Right lobe of liver (tissue), 6 donors: ENCODE measurements at regions not wholly inside any gene's neighbourhood (a gene's known extent, or its start where the extent isn't known, plus 50 kb on each side); places are given as distances from the start of the nearest gene placed in this dataset.

Source experiments
- ATAC-seq, 4 donors: fragments of 200-7000 bp; cut with Tn5 transposase; one replicate each; pipeline ENCODE4 v1.9.1; 2020; ENCODE audit warnings: mild to moderate bottlenecking in 4 of 4, moderate library complexity in 4 of 4
- DNase-seq, 3 donors: peaks; one replicate each; pipeline ENCODE4 v3.0.0-alpha.2; 2020
- H3K27ac ChIP-seq, 3 donors: fragments of 200-600 bp; one replicate each; pipeline ENCODE4 v1.8.0; 2022
- H3K27me3 ChIP-seq, 2 donors: fragments of 200-600 bp; one replicate each; pipeline ENCODE4 v1.8.0; 2022
- H3K36me3 ChIP-seq, 4 donors: fragments of 200-600 bp; sonication (generic) in 1 of 4; one replicate each; pipeline versions ENCODE4 v1.5.1 to v1.8.0; 2017 to 2022; ENCODE audit warnings: control low read depth in 1 of 4
- H3K4me1 ChIP-seq, 4 donors: fragments of 200-600 bp; sonication (generic) in 1 of 4; one replicate each; pipeline versions ENCODE4 v1.5.1 to v1.8.0; 2017 to 2022; ENCODE audit warnings: control low read depth in 1 of 4
- H3K4me3 ChIP-seq, 3 donors: fragments of 200-600 bp; one replicate each; pipeline ENCODE4 v1.8.0; 2022
- H3K9me3 ChIP-seq, 4 donors: fragments of 200-600 bp; sonication (generic) in 1 of 4; one replicate each; pipeline versions ENCODE4 v1.5.1 to v1.8.0; 2017 to 2022; ENCODE audit warnings: control low read depth in 1 of 4
- POLR2A ChIP-seq: fragments of 450-650 bp; IDR thresholded peaks from one replicate; pipeline ENCODE4 v1.6.1; 2017; ENCODE audit warnings: antibody characterized with exemption, mild to moderate bottlenecking
- WGBS: methylation state at CpG from one replicate; pipeline ENCODE4 v1.1.6; 2018; ENCODE audit warnings: low coverage, low lambda C conversion rate; ENCODE audit not compliant: insufficient coverage; ENCODE audit errors: missing lambda C conversion rate; 5-methylcytosine and 5-hydroxymethylcytosine counted together
- intact Hi-C, 2 donors: fragments of 100-400 bp; cut with DNase I; formaldehyde crosslinking; loops; one replicate each; pipeline versions ENCODE4 v1.11.2 to v1.14.1; 2022
- TF ChIP-seq, protein P1 (sequence below), 4 donors: fragments of 200-600 bp in 3 of 4; fragments of 450-650 bp in 1 of 4; IDR thresholded peaks; one replicate each; pipeline versions ENCODE4 v1.5.1 to v1.8.0; 2016 to 2022; ENCODE audit warnings: antibody characterized with exemption in 4 of 4, mild to moderate bottlenecking in 2 of 4
- donor health status: DM: no; HTN: yes; CAD: no.
- donor health status: DM: no; HTN: no; CAD: no.
- donor health status: DM: no; HTN: no; CAD: no.
- donor health status: DM: no; HTN: yes; CAD: no.
- donor health status: DM: no; HTN: yes; CAD: no.

DNA sequence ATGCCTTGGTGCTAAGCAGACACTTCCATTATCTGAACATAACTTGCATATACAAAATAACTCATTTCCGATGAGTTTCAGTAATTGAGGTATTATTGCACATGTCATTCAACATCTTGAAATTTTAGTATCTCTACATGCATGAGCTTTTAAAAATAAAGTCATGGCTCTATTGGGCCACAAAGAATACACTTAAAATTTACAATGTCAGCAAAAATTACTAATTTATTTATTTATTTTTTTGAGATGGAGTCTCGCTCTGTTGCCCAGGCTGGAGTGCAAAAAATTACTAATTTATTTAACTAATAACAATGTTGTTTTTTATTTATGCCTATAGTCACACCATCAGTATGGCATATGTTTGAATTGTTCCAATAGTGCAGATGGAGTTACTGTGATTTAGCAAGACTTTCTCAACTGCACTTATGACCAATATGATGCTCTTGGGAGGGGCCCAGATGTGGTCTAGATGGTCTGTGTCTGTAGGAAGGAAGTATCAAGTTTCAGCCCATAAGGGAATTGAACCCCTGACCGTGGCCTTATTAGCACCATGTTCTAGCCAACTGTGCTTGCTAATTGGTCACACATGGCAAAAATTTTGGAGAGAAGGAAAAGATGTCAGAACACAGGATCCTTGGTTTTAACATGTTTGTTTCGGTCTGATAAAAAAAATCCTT is 370.7 kb upstream of the TSHZ2 start:
- ATAC-seq (no peak), DNase-seq (no peak)
- intact Hi-C loops = no loop called here
- Histone ChIP-seq H3K9me3 (no peaks in the 10 kb centered on the region), H3K36me3 (no peaks in the 10 kb centered on the region), H3K4me1 (no peaks in the 10 kb centered on the region), H3K27ac (no peak overlapping the region), H3K4me3 (no peak overlapping the region), H3K27me3 (no peaks in the 10 kb centered on the region)
- TF ChIP-seq POLR2A = no peak
- TF ChIP-seq, protein P1, sequence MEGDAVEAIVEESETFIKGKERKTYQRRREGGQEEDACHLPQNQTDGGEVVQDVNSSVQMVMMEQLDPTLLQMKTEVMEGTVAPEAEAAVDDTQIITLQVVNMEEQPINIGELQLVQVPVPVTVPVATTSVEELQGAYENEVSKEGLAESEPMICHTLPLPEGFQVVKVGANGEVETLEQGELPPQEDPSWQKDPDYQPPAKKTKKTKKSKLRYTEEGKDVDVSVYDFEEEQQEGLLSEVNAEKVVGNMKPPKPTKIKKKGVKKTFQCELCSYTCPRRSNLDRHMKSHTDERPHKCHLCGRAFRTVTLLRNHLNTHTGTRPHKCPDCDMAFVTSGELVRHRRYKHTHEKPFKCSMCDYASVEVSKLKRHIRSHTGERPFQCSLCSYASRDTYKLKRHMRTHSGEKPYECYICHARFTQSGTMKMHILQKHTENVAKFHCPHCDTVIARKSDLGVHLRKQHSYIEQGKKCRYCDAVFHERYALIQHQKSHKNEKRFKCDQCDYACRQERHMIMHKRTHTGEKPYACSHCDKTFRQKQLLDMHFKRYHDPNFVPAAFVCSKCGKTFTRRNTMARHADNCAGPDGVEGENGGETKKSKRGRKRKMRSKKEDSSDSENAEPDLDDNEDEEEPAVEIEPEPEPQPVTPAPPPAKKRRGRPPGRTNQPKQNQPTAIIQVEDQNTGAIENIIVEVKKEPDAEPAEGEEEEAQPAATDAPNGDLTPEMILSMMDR (IDR thresholded peaks at IDR 0.05) = no peak
- 76% methylated on average over 4 of the region's 4 CpGs for WGBS

DNA sequence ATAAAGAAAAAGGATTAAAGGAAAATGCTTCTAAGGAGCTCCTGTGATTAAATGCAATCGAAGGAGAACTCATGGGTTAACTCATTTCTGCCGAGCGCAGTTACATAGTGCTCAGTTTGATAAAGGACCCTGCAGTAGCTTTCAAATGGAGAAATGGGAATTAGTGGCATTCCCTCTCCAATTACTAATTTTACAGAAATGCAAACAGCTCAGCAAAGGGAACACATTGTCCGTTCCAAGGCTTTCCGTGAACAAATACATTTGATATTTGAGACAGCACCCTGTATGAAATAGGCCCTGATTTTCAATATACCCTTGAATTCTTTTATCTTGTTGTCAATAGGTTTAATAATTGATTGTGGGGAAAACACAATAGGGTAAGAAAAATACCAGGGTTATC is 375.9 kb upstream of the TSHZ2 start:
- WGBS = 67% methylated on average over 5 of the region's 5 CpGs
- intact Hi-C loops = no loop called here
- no peak for DNase-seq

DNA sequence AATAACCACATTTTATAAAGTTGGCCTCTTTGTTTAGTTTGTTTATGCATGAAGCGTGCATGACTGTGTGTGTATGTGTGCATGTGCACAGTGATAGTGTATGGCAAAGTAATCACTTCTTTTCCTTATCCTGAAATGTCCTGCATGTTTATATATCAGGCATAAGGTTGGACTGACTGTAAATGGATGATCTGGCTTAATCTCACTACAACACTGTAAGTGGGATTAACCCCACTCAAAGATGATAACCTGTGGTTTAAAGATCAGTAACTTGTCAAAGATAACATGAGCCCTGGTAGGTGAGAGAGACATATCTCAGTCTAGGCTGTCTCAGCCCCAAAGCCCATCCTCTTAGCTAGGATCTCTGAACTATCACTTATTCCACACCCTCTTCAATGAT is 376.6 kb upstream of the TSHZ2 start:
- intact Hi-C loops = no loop called here
- no peaks in the 10 kb centered on the region for H3K4me1 ChIP-seq
- TF ChIP-seq, protein P1 (IDR thresholded peaks at IDR 0.05) = no peak
- no peak for TF ChIP-seq POLR2A
- no peaks in the 10 kb centered on the region for H3K36me3 ChIP-seq
- no peak overlapping the region for H3K27ac ChIP-seq
- H3K4me3 ChIP-seq = no peak overlapping the region
- no peaks in the 10 kb centered on the region for H3K27me3 ChIP-seq
- DNase-seq (no peak), ATAC-seq (no peak)
- no peaks in the 10 kb centered on the region for H3K9me3 ChIP-seq
- 70% methylated on average over 1 of the region's 1 CpG for WGBS

More for the DNA sequence above, 375.9 kb upstream of the TSHZ2 start:
- H3K9me3 ChIP-seq = no peaks in the 10 kb centered on the region
- no peak for TF ChIP-seq POLR2A
- TF ChIP-seq, protein P1 (IDR thresholded peaks at IDR 0.05) = no peak
- H3K36me3 ChIP-seq = no peaks in the 10 kb centered on the region
- no peak overlapping the region for H3K4me3 ChIP-seq
- H3K4me1 ChIP-seq = no peaks in the 10 kb centered on the region
- no peak for ATAC-seq
- no peaks in the 10 kb centered on the region for H3K27me3 ChIP-seq
- no peak overlapping the region for H3K27ac ChIP-seq

DNA sequence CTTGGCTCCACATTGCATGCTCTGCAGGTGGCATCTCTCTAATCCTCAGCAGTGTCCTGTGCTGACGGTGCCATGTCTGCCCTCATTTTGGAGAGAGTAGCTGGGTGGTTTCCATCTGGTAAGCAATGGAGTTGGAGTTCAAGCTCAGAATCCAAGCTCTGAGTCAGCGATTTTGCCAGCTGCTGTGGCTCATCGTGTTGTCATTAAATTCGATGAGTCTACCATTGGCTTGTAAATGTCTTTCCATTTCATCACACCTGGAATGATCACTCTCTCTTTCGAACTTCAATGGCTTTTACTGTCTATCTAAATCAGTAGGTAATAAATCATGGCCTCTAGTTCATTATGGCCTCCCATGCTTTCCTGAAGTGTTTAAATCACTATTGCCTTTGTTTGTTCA is 378.5 kb upstream of the TSHZ2 start:
- no peak overlapping the region for H3K4me3 ChIP-seq
- WGBS = 67% methylated on average over 5 of the region's 5 CpGs
- intact Hi-C loops = no loop called here
- H3K36me3 ChIP-seq = no peaks in the 10 kb centered on the region
- DNase-seq (no peak), ATAC-seq (no peak)
- H3K9me3 ChIP-seq = no peaks in the 10 kb centered on the region
- H3K27me3 ChIP-seq = no peaks in the 10 kb centered on the region
- H3K4me1 ChIP-seq = no peaks in the 10 kb centered on the region
- no peak overlapping the region for H3K27ac ChIP-seq
- TF ChIP-seq, protein P1 (IDR thresholded peaks at IDR 0.05) = no peak
- TF ChIP-seq POLR2A = no peak
